GM18861 (cell line): ENCODE measurements at regions not wholly inside any gene's neighbourhood (a gene's known extent, or its start where the extent isn't known, plus 50 kb on each side); places are given as distances from the start of the nearest gene placed in this dataset.
A peak's percentile ranks its signal among the peaks of the same experiment; 100 is the strongest.
"Not testable (repeated sequence)": the region's sequence is repeated elsewhere in the genome, so short reads cannot be mapped to it uniquely, and the experiment has no call there.

Source experiments
- ATAC-seq: cut with Tn5 transposase; IDR thresholded peaks from one replicate; pipeline ENCODE4 v1.9.1; 2021; ENCODE audit not compliant: unreplicated experiment

DNA sequence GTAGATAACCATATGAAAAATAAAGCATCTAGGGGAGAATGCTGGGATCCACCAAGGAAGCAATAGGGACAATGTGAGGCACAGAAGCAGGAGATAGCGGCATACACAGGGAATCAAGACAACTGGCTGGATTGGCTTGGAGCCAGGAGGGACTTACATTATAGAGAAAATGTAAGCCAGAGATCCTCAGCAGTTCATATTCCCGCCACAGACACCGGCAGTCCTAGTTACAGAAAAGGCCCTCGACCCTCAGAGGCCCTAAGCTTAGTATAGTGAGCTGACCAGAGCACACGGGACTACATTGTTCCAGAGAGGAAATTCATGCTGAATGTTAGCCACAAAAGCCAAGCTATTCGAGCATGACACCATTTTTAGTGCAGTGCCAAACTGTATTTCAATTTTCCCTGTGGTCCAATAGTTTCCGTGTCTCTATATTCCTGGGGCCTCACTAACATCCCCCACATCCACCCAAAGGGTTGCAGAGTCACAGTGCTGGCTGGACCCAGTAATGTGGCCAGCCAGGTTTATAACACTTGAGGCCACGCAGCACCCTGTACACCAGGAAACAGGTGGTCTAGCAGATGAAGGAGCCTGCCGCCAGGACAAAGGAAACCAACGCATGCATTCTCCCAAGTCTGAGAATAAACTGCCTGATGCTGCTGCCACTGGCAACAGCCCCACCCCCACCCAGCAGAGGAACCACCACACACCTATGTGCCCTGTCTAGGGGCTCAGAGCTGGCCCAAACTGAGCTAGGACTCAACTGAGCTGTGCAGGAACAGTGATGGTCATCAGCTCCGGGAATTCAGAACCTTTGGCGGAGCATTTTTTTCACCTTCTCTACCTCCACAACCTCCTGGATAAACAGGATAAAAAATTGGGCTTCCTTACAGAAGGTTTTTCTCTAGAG, 693.2 kb upstream of the CHD1 start:
- no peak for ATAC-seq

DNA sequence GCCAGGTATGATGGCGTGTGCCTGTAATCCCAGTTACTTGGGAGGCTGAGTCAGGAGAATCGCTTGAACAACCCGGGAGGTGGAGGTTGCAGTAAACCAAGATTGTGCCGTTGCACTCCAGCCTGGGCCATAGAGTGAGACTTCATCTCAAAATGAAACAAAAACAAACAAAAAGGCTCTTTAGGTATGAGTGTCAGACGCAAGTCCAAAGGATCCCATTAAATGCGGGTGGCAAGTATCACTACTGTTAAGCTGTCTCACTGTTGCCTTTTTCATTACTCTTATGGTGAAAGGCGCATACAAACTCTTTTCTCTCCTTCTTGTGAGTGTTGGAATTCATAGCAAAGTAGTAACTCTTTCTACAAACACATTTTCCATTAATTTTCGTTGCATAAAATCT, 688.5 kb upstream of the CHD1 start:
- ATAC-seq, result no peak

DNA sequence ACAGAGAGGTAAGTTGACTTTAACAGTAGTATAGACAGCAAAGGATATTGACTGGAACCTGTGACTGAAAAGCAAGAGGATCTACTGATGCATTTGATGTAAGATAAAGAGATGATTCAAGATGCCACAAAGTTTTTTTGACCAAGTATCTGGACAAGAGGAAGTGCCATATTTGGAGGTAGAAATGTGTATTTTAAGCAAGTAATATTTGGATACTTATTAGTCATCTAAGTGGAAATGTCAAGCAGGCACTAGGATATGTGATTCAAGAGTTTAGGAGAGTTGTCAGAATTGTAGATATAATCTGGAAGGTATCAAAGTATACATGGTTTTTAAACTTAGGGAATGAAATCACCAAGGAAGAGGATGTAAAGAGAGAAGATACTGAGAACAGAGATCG, 686.1 kb upstream of the CHD1 start:
- no peak for ATAC-seq

DNA sequence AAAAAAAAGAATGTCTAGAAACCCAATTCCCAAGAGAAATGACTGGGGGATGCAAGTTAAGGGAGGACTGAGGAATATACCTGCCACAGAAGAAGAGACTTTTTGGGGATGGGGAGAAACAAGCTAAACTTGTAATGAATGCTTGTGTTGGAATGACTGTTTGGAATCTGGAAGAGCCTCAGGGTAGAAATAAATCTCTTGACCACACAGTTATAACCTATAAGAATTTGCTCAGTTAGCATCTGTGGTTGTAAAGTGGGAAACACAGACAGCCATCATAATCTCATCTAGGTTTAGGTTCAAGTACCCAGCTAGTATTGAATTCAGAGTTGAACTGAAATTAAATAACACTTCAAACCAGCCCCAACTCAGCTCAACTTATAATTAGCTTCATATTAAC, 678.3 kb upstream of the CHD1 start:
- no peak for ATAC-seq

DNA sequence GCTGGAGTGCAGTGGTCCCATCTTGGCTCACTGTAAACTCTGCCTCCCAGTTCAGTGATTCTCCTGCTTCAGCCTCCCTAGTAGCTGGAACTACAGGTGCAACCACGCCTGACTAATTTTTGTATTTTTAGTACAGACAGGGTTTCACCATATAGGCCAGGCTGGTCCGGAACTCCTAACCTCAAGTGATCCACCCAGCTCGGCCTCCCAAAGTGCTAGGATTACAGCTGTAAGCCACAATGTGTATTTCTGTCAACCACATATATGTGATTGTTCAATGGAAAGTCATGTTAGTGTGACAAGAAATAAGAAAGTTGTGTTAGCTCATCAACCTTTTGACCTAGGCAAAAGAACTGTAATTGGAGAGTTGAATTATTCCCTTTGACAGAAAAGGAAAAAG, 677.1 kb upstream of the CHD1 start:
- ATAC-seq, result no peak

DNA sequence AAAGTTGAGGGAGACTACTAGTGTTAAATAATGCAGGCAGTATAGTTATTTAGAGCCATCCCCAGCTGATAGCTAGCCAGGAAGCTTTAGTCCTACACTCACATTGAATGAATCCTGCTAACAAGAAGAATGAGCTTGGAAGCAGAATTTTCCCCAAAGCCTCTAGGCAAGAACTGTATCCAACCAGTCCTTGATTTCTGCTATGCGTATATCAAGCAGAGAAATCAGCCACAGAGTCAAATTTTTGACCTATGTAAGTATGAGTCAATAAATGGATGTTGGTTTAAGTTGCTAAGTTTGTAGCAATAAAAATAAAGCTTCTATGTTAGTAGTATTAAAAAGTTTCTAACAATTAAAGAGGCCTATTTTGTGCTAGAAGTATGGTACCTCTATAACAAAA, 672.1 kb upstream of the CHD1 start:
- ATAC-seq, result no peak

DNA sequence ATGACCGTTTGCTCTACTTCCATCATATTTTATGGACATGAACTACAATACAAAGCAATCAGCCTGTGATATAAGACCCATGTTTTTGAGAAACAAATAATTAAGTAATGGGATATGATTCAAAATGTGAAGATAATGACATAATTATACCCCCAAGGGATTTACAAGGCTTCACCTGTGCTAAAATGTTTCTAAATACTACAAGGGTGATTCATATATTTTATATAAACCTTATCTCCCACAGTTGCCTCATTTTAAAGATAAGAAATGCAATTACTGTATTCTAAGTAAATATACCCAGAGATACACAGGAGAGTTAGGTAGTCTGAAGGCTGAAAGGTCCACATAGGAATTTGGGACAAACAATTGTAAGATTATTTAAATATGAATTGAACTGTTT, 662.0 kb upstream of the CHD1 start:
- ATAC-seq, result no peak

DNA sequence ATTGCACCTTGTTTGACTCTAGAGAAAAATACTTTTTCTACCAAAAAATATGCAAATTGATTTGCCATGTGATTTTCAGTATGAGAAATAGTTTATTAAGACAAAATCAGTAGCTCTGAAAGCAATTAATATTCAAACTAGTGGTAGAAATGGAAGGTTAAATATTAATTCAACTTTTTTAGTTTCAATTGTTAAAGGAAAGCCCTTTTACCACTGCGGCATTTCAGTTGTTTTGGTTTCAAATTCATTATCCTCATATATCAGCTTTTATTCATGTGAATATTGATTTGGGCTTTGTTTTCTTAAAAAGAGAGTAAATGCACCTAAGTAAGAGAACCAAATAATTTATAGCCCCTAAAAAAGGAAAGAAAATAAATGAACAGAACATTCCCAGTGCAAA, 660.6 kb upstream of the CHD1 start:
- ATAC-seq, result no peak

DNA sequence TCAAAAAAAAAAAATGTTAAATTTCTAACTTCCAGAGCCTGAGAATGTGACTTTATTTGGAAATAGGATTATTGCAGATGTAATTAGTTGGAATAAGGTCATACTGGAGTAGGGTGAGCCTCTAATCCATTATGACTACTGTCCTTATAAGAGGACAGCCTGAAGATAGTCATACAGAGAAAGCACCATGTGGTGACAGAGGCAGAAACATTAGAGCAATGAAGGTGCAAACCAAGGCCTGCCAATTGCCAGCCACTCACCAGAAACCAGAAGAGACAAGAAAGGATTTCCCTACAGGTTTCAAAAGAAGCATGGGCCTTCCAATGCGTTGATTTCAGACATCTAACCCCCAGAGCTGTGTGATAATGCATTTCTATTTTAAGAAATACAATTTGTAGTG, 659.2 kb upstream of the CHD1 start:
- ATAC-seq, result peak; percentile 80

DNA sequence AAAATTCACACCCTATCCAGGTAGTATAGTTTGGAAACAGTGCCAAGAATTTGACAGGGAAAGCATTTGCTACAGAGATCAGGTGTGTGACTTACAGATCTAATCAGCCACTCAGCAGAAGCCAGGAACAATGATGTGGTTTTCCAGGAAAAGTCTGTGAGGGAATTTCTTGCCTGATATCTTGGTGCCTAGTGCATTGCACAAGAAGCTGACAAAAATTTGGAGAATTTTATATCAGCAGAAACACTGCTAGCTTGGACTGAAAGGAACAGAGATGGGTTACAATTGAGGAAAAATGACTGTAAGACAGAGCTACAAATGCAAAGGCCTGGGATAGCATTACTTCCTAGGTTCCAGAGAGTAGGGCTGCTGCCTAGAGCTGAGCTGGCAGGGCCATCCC, 658.1 kb upstream of the CHD1 start:
- no peak for ATAC-seq

DNA sequence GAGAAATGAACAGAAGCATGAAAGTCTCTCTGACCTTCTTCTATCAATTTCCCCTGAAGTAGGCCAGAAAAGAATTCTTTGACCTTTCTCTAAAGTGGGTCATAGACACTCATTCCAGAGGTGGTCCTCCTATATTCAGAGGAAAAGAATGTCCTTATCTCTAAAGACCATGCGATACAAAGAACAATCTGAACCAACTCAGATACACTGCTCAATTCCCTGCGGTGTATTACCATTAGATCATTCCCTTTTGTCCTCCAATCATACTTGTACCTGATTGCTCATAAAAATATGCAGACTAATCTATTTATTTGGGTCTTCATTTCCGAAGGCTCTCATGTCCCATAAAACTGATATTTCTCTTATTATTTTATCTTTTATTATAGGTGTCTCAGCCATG, 652.4 kb upstream of the CHD1 start:
- not testable (repeated sequence) for ATAC-seq

DNA sequence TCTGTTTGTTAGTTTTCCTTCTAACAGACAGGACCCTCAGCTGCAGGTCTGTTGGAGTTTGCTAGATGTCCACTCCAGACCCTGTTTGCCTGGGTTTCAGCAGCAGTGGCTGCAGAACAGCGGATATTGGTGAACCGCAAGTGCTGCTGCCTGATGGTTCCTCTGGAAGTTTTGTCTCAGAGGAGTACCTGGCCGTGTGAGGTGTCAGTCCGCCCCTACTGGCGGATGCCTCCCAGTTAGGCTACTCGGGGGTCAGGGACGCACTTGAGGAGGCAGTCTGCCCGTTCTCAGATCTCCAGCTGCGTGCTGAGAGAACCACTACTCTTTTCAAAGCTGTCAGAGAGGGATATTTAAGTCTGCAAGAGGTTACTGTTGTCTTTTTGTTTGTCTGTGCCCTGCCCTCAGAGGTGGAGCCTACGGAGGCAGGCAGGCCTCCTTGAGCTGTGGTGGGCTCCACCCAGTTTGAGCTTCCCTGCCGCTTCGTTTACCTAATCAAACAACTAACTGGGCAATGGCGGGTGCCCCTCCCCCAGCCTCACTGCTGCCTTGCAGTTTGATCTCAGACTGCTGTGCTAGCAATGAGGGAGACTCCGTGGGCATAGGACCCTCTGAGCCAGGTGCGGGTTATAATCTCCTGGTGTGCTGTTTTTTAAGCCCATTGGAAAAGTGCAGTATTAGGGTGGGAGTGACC, 634.3 kb upstream of the CHD1 start:
- not testable (repeated sequence) for ATAC-seq

DNA sequence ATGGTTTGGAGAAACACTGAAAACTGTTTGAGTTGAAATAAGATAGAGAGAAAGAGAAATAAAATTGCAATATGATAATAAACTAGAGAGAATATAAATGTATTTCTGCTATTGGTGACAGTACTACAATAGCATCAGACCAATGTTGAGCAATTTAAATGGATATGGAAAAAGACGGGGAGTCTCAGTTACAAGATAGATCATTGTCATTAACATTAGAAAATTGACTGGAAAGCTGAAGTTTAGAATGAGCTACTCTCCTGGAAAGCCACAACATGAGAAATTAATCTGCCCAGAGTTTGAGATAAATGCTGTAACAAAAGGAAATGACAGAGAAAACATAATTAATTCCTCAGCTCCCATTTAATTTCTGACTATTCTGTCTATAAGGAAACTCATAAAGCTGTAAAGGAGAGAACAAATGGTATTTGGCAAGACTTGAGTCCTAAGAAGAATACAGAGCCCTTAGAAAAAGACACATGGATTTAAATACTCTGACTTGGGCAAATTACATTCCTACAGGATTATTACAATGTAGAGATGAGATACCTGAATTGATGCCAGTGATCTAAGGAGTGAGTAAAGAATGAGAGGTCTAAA, 624.5 kb upstream of the CHD1 start:
- no peak for ATAC-seq

DNA sequence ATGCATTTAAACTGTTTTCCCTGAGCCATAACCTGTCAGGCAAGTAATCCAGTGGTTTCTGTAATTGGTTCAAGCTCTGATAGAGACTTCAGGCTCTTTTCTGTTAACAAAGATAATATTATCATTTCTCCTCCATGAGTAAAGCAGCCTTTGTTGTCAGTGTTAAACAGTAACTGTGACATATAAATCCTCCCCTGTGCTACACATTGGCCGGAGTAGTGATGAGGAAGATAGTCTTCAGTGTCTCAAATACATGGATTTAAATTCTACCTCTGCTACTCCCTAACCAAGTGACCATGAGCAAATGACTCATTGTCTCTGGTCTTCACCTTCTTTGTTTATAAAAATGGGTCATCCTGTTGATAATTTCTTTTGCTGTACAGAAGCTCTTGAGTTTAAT, 615.5 kb upstream of the CHD1 start:
- ATAC-seq, result no peak

DNA sequence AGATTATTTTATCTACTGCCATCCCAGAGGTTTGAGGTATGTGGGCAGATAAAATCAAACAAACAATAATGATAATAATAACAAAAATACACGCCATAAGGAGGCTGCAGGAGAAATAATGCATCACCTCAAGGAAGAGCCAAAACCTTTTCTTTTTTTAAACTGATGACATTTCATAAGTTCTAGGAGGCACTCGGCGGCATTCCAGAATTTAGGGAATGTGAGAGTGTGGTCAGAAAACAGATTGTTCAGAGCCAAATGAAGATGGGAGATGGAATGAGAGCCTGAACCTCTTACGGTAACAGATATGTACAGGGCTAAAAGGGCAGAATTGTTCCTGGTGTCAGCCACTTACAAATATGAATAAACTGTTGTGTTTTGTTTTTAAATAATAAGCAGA, 615.0 kb upstream of the CHD1 start:
- no peak for ATAC-seq

DNA sequence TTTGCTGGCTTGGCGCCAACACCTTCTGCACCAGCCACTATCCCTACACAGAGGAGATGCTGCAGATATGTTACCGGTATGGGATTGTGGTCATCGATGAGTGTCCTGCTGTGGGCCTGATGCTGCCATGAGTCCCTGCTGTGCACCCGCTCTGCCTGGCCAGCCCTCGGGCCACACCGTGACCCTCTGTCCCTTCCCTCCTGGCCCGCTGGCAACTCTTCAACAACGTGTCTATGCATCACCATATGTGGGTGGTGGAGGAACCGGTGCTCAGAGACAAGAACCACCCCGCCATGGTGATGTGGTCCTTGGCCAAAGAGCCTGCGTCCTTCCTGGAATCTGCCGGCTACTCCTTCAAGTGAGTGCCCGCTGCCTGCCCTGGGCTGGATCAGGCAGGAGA, 605.4 kb upstream of the CHD1 start:
- not testable (repeated sequence) for ATAC-seq

DNA sequence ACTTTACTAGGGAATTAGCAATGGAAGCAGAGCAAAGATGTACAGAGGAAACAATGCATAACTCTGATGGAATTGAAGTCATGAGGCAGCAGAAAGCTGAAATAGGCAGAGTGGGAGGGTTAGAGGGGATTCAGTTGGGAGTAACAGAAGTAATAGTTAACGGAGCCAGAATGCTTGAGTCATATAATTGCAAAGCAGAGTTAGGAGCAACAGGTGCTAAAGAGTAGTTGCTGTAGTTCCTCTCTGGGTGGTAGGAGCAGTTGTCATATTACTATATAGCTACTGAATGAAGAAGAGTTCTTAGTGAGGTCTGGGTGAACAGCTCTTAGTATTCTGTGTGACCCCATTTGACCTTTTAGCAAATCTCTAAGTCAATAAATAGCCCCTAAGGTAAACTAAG, 592.9 kb upstream of the CHD1 start:
- not testable (repeated sequence) for ATAC-seq

DNA sequence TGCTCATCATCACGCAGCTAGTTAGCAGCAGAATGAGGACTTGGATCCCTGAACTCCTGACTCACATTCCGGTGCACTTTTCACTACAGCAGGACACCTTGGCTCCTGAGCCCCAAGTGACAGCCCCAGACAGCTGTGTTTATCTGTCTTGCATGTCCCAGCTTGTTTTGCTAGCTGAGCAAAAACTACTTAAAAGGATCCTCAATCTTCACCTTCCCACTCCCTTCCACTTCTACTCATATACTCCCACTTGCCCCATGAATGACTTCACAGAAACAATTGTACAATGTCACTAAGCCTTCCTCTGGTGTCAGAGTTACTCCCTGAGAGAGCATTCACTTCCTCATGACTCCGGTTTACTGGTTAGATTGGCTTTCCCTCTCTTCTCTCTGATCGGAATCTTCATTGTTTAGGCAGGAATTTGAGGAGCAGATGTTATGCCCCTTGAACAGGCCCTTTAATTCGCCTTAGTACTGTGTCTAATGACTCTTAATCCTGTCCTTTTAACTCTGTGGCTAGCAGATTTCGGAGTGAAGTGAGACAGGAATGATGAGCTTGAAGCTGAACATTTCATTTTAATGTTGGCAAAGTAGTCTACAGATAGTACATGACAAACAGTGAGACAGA, 587.2 kb upstream of the CHD1 start:
- not testable (repeated sequence) for ATAC-seq

DNA sequence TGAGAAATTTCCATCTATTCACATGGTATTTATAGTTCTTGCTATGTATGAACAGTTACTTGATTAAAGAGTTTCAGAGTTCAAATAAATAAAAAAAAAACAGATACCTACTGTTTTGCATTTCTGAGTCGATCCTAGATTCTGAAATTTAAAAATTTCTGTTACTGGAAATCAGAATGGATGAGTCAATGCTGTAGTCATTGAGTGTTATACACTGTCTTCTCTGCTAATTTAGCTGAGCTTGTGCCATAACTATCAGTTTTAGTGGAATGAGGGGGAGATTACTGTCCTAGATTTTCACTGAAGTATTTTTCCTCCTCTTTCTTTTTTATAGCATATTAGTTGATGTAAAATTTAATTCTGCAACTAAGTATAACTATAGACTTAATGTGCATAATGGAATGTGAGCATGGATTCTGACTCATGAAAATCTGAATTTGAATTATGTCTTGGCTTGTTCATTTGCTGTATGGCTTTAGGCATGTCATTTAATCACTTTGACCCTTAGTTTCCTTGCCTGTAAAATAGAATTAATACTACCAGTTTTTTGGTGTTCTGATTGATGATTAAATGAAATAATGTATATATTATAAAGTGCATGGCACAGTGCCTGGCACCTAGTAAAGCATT, 581.5 kb upstream of the CHD1 start:
- not testable (repeated sequence) for ATAC-seq

DNA sequence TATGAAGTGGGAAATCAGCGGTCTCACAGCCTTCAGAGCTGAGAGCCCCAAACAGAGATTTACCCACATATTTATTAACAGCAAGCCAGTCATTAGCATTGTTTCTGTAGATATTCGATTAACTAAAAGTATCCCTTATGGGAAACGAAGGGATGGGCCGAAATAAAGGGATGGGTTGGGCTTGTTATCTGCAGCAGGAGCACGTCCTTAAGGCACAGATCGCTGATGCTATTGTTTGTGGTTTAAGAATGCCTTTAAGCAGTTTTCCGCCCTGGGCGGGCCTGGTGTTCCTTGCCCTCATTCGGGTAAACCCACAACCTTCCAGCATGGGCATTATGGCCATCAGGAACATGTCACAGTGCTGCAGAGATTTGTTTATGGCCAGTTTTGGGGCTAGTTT, 580.3 kb upstream of the CHD1 start:
- ATAC-seq, result not testable (repeated sequence)

DNA sequence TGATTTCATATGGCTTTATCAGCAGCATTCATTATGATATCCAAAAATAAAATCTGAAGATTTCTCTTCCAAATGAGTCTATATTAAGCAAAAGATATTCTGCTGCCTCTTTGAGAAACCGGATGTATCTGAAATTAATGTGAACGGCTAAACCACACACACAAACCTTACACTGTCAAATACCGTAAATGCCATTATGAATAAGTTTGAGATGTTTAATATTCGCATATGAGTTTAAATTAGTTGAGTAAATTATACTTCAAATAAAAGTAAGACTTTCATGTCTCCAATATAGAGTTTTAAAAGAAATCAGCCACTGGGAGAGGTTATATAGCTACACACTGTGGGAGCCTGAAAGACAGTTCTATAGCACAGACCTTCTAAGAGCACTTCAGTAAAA, 566.6 kb upstream of the CHD1 start:
- not testable (repeated sequence) for ATAC-seq
